GM12892 (cell line): ENCODE measurements at regions not wholly inside any gene's neighbourhood (a gene's known extent, or its start where the extent isn't known, plus 50 kb on each side); places are given as distances from the start of the nearest gene placed in this dataset.

ENCODE experiments used
- DNase-seq: peaks from one replicate; pipeline ENCODE4 v3.0.0; 2011; ENCODE audit not compliant: insufficient read length
- FAIRE-seq: peaks from 2 replicates; lab custom pipeline; 2011; peaks lifted over from hg19 to GRCh38; lab: Jason Lieb, UNC
- POLR2A ChIP-seq: IDR thresholded peaks from 2 replicates; pipeline ENCODE4 v1.6.1; 2011; ENCODE audit warnings: low read depth, low read length, control low read depth
- POLR2AphosphoS5 ChIP-seq: IDR thresholded peaks from 2 replicates; pipeline ENCODE4 v1.6.1; 2011; ENCODE audit warnings: low read depth, low read length, control low read depth
- TAF1 ChIP-seq: IDR thresholded peaks from 2 replicates; pipeline ENCODE4 v1.6.1; 2011; ENCODE audit warnings: low read depth, mild to moderate bottlenecking, control low read depth, low read length, borderline replicate concordance

GRCh38 chr12:58541300-58541690 lies 379.0 kb downstream of the LRIG3 start:
- DNase-seq: no peak
- no peak for FAIRE-seq
- TF ChIP-seq TAF1: no peak
- TF ChIP-seq POLR2AphosphoS5: no peak
- no peak for TF ChIP-seq POLR2A

- no peak for DNase-seq
Observed at GRCh38 chr12:58544281-58544680, 376.0 kb downstream of the LRIG3 start.

GRCh38 chr12:58547217-58547616 lies 373.1 kb downstream of the LRIG3 start:
- no peak for FAIRE-seq
- no peak for DNase-seq
- no peak for TF ChIP-seq POLR2A
- no peak for TF ChIP-seq TAF1
- no peak for TF ChIP-seq POLR2AphosphoS5

More at GRCh38 chr12:58544281-58544680, 376.0 kb downstream of the LRIG3 start:
- TF ChIP-seq POLR2A (no peak), POLR2AphosphoS5 (no peak), TAF1 (no peak)
- FAIRE-seq: no peak

- FAIRE-seq (no peak), DNase-seq (no peak)
- TF ChIP-seq POLR2A (no peak), POLR2AphosphoS5 (no peak), TAF1 (no peak)
Observed at GRCh38 chr12:58548801-58549200, 371.5 kb downstream of the LRIG3 start.

- FAIRE-seq: no peak
- DNase-seq: no peak
- no peak for TF ChIP-seq POLR2A
Observed at GRCh38 chr12:58554522-58555157, 365.7 kb downstream of the LRIG3 start.

GRCh38 chr12:58557171-58557570 lies 363.1 kb downstream of the LRIG3 start:
- no peak for TF ChIP-seq POLR2AphosphoS5
- no peak for TF ChIP-seq POLR2A
- TF ChIP-seq TAF1: no peak
- DNase-seq (no peak), FAIRE-seq (no peak)

- FAIRE-seq (no peak), DNase-seq (no peak)
- TF ChIP-seq POLR2A: no peak
- no peak for TF ChIP-seq TAF1
- TF ChIP-seq POLR2AphosphoS5: no peak
Observed at GRCh38 chr12:58557661-58558060, 362.6 kb downstream of the LRIG3 start.

- TF ChIP-seq TAF1: no peak
- no peak for TF ChIP-seq POLR2A
- no peak for TF ChIP-seq POLR2AphosphoS5
- DNase-seq: no peak
- FAIRE-seq: no peak
Observed at GRCh38 chr12:58563621-58564020, 356.7 kb downstream of the LRIG3 start.

- FAIRE-seq (no peak), DNase-seq (no peak)
- no peak for TF ChIP-seq POLR2AphosphoS5
- TF ChIP-seq TAF1: no peak
- TF ChIP-seq POLR2A: no peak
Observed at GRCh38 chr12:58564721-58565120, 355.6 kb downstream of the LRIG3 start.

- FAIRE-seq (no peak), DNase-seq (no peak)
- TF ChIP-seq POLR2A: no peak
- TF ChIP-seq POLR2AphosphoS5: no peak
- no peak for TF ChIP-seq TAF1
Observed at GRCh38 chr12:58566599-58566998, 353.7 kb downstream of the LRIG3 start.

- FAIRE-seq (no peak), DNase-seq (no peak)
- TF ChIP-seq POLR2A: no peak
- TF ChIP-seq TAF1: no peak
- TF ChIP-seq POLR2AphosphoS5: no peak
Observed at GRCh38 chr12:58567189-58567588, 353.1 kb downstream of the LRIG3 start.

- FAIRE-seq (no peak), DNase-seq (no peak)
- TF ChIP-seq POLR2A: no peak
- no peak for TF ChIP-seq POLR2AphosphoS5
- TF ChIP-seq TAF1: no peak
Observed at GRCh38 chr12:58570411-58570810, 349.9 kb downstream of the LRIG3 start.

- TF ChIP-seq POLR2A: no peak
- TF ChIP-seq TAF1: no peak
- no peak for TF ChIP-seq POLR2AphosphoS5
- no peak for FAIRE-seq
Observed at GRCh38 chr12:58575256-58575655, 345.0 kb downstream of the LRIG3 start.

More at GRCh38 chr12:58575256-58575655, 345.0 kb downstream of the LRIG3 start:
- no peak for DNase-seq
